ENCODE measurements at regions not wholly inside any gene's neighbourhood (a gene's known extent, or its start where the extent isn't known, plus 50 kb on each side); places are given as distances from the start of the nearest gene placed in this dataset.
A peak's percentile ranks its signal among the peaks of the same experiment; 100 is the strongest.

- Mint-ChIP-seq H3K4me1 (ENCODE audit: unreplicated experiment) (peaks cover 23% of the 10 kb centered on the region), H3K27ac (ENCODE audit: unreplicated experiment) (no peak overlapping the region), H3K4me3 (ENCODE audit: unreplicated experiment) (no peak overlapping the region), H3K9me3 (ENCODE audit: unreplicated experiment) (no peaks in the 10 kb centered on the region), H3K36me3 (ENCODE audit: unreplicated experiment) (no peaks in the 10 kb centered on the region), H3K27me3 (ENCODE audit: unreplicated experiment) (no peaks in the 10 kb centered on the region)
- DNase-seq (ENCODE audit: extremely low spot score, unreplicated experiment), result no peak
- TF ChIP-seq, protein P1, sequence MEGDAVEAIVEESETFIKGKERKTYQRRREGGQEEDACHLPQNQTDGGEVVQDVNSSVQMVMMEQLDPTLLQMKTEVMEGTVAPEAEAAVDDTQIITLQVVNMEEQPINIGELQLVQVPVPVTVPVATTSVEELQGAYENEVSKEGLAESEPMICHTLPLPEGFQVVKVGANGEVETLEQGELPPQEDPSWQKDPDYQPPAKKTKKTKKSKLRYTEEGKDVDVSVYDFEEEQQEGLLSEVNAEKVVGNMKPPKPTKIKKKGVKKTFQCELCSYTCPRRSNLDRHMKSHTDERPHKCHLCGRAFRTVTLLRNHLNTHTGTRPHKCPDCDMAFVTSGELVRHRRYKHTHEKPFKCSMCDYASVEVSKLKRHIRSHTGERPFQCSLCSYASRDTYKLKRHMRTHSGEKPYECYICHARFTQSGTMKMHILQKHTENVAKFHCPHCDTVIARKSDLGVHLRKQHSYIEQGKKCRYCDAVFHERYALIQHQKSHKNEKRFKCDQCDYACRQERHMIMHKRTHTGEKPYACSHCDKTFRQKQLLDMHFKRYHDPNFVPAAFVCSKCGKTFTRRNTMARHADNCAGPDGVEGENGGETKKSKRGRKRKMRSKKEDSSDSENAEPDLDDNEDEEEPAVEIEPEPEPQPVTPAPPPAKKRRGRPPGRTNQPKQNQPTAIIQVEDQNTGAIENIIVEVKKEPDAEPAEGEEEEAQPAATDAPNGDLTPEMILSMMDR (IDR thresholded peaks at IDR 0.05), result no peak
These were observed 560.8 kb downstream of the ETS1 start for GRCh38 chr11:128026596-128026995.

DNA sequence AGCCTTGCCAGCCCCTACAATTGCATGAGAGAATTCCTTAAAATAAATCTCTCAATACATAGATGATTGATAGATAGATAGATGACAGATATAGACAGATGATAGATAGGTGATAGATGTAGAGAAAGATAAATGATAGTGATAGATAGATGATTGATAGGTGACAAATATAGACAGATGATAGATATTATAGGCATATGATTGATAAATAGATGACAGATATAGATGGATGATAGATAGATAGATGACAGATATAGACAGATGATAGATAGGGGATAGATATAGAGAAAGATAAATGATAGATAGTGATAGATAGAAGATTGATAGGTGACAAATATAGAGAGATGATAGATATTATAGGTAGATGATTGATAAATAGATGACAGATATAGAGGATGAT, 564.6 kb downstream of the ETS1 start:
- H3K27ac Mint-ChIP-seq (ENCODE audit: unreplicated experiment), result no peak overlapping the region
- H3K36me3 Mint-ChIP-seq (ENCODE audit: unreplicated experiment), result no peaks in the 10 kb centered on the region
- no peaks in the 10 kb centered on the region for H3K9me3 Mint-ChIP-seq (ENCODE audit: unreplicated experiment)
- H3K27me3 Mint-ChIP-seq (ENCODE audit: unreplicated experiment), result peaks cover 3% of the 10 kb centered on the region
- DNase-seq (ENCODE audit: extremely low spot score, unreplicated experiment), result no peak
- H3K4me1 Mint-ChIP-seq (ENCODE audit: unreplicated experiment), result peaks cover 11% of the 10 kb centered on the region
- no peak overlapping the region for H3K4me3 Mint-ChIP-seq (ENCODE audit: unreplicated experiment)
- TF ChIP-seq, protein P1 (IDR thresholded peaks at IDR 0.05), result no peak

DNA sequence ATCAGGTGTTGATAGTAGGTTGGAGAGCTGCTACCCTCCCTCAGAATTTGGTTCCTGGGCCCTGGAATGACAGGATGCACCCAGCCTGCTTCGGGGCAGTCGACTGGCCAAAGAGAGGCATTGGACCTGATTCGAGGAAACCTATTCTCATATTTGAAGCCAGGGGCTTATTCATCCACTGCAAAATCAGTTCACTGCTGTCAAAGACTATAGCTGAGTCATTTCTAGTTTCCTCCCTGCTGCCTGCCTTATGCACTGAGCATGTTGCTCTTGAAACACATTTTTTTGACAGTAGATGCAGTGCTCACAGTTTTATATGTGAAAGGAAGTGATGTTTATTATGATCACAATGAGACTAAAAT, 565.4 kb downstream of the ETS1 start:
- Mint-ChIP-seq H3K9me3 (ENCODE audit: unreplicated experiment) (no peaks in the 10 kb centered on the region), H3K27me3 (ENCODE audit: unreplicated experiment) (peaks cover 3% of the 10 kb centered on the region), H3K4me1 (ENCODE audit: unreplicated experiment) (peaks cover 7% of the 10 kb centered on the region), H3K27ac (ENCODE audit: unreplicated experiment) (no peak overlapping the region), H3K4me3 (ENCODE audit: unreplicated experiment) (no peak overlapping the region), H3K36me3 (ENCODE audit: unreplicated experiment) (no peaks in the 10 kb centered on the region)
- DNase-seq (ENCODE audit: extremely low spot score, unreplicated experiment), result no peak
- TF ChIP-seq, protein P1 (IDR thresholded peaks at IDR 0.05), result no peak

DNA sequence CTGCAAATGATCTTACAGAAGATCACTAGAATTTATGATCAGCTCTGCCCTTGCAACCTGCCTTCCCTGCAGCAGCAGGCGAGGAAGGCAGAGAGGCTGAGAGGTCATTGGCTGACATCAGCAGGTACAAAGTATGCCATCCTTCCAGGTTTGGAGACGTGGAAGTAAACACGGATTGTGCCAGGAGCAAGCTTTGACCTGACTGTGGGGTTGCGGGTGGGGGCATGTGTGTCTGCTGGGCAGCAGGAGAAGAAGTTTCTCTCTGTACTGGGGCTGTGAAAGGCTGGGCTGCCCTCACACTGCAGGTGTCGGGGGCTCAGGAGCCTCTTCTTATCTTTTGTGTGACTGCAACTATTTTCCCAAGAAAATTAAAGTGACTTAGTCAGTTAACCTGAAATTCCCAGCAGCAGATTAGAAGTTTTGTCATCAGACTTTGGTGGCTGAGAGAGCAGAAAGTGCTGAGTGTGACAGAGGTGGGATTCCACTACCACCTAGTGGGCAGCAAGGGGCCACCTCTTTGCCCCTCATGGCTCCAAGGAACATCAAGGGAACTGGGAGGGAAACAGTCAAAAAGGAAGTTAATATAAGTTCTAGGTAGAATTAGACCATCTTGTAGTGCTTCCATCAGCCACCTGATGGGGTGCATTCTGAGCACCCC, 565.9 kb downstream of the ETS1 start:
- Mint-ChIP-seq H3K4me3 (ENCODE audit: unreplicated experiment) (no peak overlapping the region), H3K27me3 (ENCODE audit: unreplicated experiment) (peaks cover 3% of the 10 kb centered on the region), H3K27ac (ENCODE audit: unreplicated experiment) (no peak overlapping the region), H3K9me3 (ENCODE audit: unreplicated experiment) (no peaks in the 10 kb centered on the region), H3K36me3 (ENCODE audit: unreplicated experiment) (no peaks in the 10 kb centered on the region), H3K4me1 (ENCODE audit: unreplicated experiment) (peaks cover 2% of the 10 kb centered on the region)
- TF ChIP-seq, protein P1 (IDR thresholded peaks at IDR 0.05), result peak; percentile 56
- no peak for DNase-seq (ENCODE audit: extremely low spot score, unreplicated experiment)

- no peaks in the 10 kb centered on the region for H3K36me3 Mint-ChIP-seq (ENCODE audit: unreplicated experiment)
- no peak overlapping the region for H3K27ac Mint-ChIP-seq (ENCODE audit: unreplicated experiment)
- no peaks in the 10 kb centered on the region for H3K4me1 Mint-ChIP-seq (ENCODE audit: unreplicated experiment)
- no peak overlapping the region for H3K4me3 Mint-ChIP-seq (ENCODE audit: unreplicated experiment)
- TF ChIP-seq, protein P1 (IDR thresholded peaks at IDR 0.05), result no peak
- H3K27me3 Mint-ChIP-seq (ENCODE audit: unreplicated experiment), result peaks cover 15% of the 10 kb centered on the region
- DNase-seq (ENCODE audit: extremely low spot score, unreplicated experiment), result no peak
- H3K9me3 Mint-ChIP-seq (ENCODE audit: unreplicated experiment), result no peaks in the 10 kb centered on the region
These were observed 568.7 kb downstream of the ETS1 start for GRCh38 chr11:128018692-128019091.

Measured in osteocyte (in vitro differentiated cells).